Adrenal gland (tissue), 9 donors: ENCODE measurements at regions not wholly inside any gene's neighbourhood (a gene's known extent, or its start where the extent isn't known, plus 50 kb on each side); places are given as distances from the start of the nearest gene placed in this dataset.

ENCODE experiments used
- DNase-seq, 7 donors: peaks; one replicate each; pipeline ENCODE4 v3.0.0-alpha.2; 2019 to 2020
- H3K27ac ChIP-seq, 5 donors: fragments of 200-600 bp; sonication (generic) in 4 of 5; 1 replicate in 3 of 5; 2 replicates in 2 of 5; pipeline versions ENCODE4 v1.5.1 to v1.8.0; 2016 to 2020; ENCODE audit warnings: mild to moderate bottlenecking in 1 of 5
- H3K27me3 ChIP-seq: fragments of 200-600 bp; 2 replicates; pipeline ENCODE4 v1.8.0; 2021
- H3K36me3 ChIP-seq, 2 donors: fragments of 200-600 bp; replicated peaks in 1 of 2; 1 replicate in 1 of 2; 2 replicates in 1 of 2; pipeline versions ENCODE4 v1.5.1 to v1.8.0; 2018 to 2022
- H3K4me1 ChIP-seq, 2 donors: fragments of 200-600 bp; replicated peaks in 1 of 2; 1 replicate in 1 of 2; 2 replicates in 1 of 2; pipeline versions ENCODE4 v1.5.1 to v1.8.0; 2018 to 2021
- H3K4me3 ChIP-seq, 4 donors: fragments of 200-600 bp; sonication (generic) in 3 of 4; one replicate each; pipeline ENCODE4 v1.5.1; 2016 to 2018
- H3K9me3 ChIP-seq, 3 donors: fragments of 200-600 bp; sonication (generic) in 1 of 3; replicated peaks in 1 of 3; 1 replicate in 2 of 3; 2 replicates in 1 of 3; pipeline versions ENCODE4 v1.5.1 to v1.8.0; 2016 to 2021
- CTCF ChIP-seq, 6 experiments: fragments of 450-650 bp in 4 of 6; fragments of 200-600 bp in 2 of 6; sonication (generic) in 1 of 6; IDR thresholded peaks; 1 replicate in 5 of 6; 2 replicates in 1 of 6; pipeline versions ENCODE4 v1.5.1 to v1.8.0; 2016 to 2021; ENCODE audit warnings: antibody characterized with exemption in 6 of 6, mild to moderate bottlenecking in 2 of 6, moderate library complexity in 1 of 6
- POLR2A ChIP-seq, 2 donors: fragments of 450-650 bp; IDR thresholded peaks; one replicate each; pipeline ENCODE4 v1.6.1; 2017; ENCODE audit warnings: antibody characterized with exemption in 2 of 2, mild to moderate bottlenecking in 2 of 2, moderate library complexity in 1 of 2
- WGBS, 4 donors: extraction: QIAGEN DNeasy Blood & Tissue Kit in 2 of 4; methylation state at CpG; one replicate each; pipeline versions ENCODE4 v1.1.5 to v1.1.7; 2013 to 2017; 5-methylcytosine and 5-hydroxymethylcytosine counted together
- intact Hi-C, 2 donors: fragments of 100-400 bp; cut with DNase I; formaldehyde crosslinking; loops; one replicate each; pipeline versions ENCODE4 v1.14.1 to v1.15.0; 2022 to 2023
- donor health status: healthy with polysubstance abuse.
- donor health status: Bipolar disorder and iron deficiency.
- donor health status: DM: yes; HTN: yes; CAD: no.
- donor health status: DM: no; HTN: no; CAD: no.
- donor health status: DM: no; HTN: no; CAD: no.

- H3K27me3 ChIP-seq, result no peaks in the 10 kb centered on the region
- H3K27ac ChIP-seq, result no peak overlapping the region
- H3K9me3 ChIP-seq, result no peaks in the 10 kb centered on the region
- intact Hi-C loops, result no loop called here
- H3K4me3 ChIP-seq, result no peak overlapping the region
- H3K36me3 ChIP-seq, result no peaks in the 10 kb centered on the region
- no peaks in the 10 kb centered on the region for H3K4me1 ChIP-seq
- no peak for DNase-seq
- no peak for TF ChIP-seq CTCF (IDR thresholded peaks at IDR 0.05)
- no peak for TF ChIP-seq POLR2A (IDR thresholded peaks at IDR 0.05)
Measured at GRCh38 chr13:86992251-86992650, 678.9 kb upstream of the SLITRK5 start.

- intact Hi-C loops, result no loop called here
Measured at GRCh38 chr13:87003265-87003664, 667.9 kb upstream of the SLITRK5 start.

GRCh38 chr13:87005511-87005910 lies 665.7 kb upstream of the SLITRK5 start:
- H3K27ac ChIP-seq, result no peak overlapping the region

More at GRCh38 chr13:87003265-87003664, 667.9 kb upstream of the SLITRK5 start:
- Histone ChIP-seq H3K4me1 (no peaks in the 10 kb centered on the region), H3K27me3 (no peaks in the 10 kb centered on the region), H3K36me3 (no peaks in the 10 kb centered on the region), H3K4me3 (no peak overlapping the region), H3K27ac (no peak overlapping the region), H3K9me3 (no peaks in the 10 kb centered on the region)
- TF ChIP-seq POLR2A (IDR thresholded peaks at IDR 0.05), result no peak
- TF ChIP-seq CTCF (IDR thresholded peaks at IDR 0.05), result no peak
- no peak for DNase-seq

GRCh38 chr13:87035526-87035925 lies 635.6 kb upstream of the SLITRK5 start:
- WGBS, 4 donors, result 75 to 83% (median 79%) methylated on average over 7 of the region's 7 CpGs
- Histone ChIP-seq H3K36me3 (no peaks in the 10 kb centered on the region), H3K27me3 (no peaks in the 10 kb centered on the region), H3K27ac (no peak overlapping the region), H3K4me3 (no peak overlapping the region), H3K4me1 (no peaks in the 10 kb centered on the region), H3K9me3 (no peaks in the 10 kb centered on the region)
- DNase-seq, result no peak
- intact Hi-C loops, result no loop called here
- TF ChIP-seq POLR2A (IDR thresholded peaks at IDR 0.05) (no peak), CTCF (IDR thresholded peaks at IDR 0.05) (no peak)

More at GRCh38 chr13:87005511-87005910, 665.7 kb upstream of the SLITRK5 start:
- Histone ChIP-seq H3K4me3 (no peak overlapping the region), H3K4me1 (no peaks in the 10 kb centered on the region), H3K27me3 (no peaks in the 10 kb centered on the region), H3K36me3 (no peaks in the 10 kb centered on the region), H3K9me3 (no peaks in the 10 kb centered on the region)
- 77 to 93% (median 90%) methylated on average over 2 of the region's 2 CpGs for WGBS, 4 donors
- intact Hi-C loops, result no loop called here
- DNase-seq, result no peak
- TF ChIP-seq POLR2A (IDR thresholded peaks at IDR 0.05) (no peak), CTCF (IDR thresholded peaks at IDR 0.05) (no peak)
